Ectodermal cell (in vitro differentiated cells): ENCODE measurements at regions not wholly inside any gene's neighbourhood (a gene's known extent, or its start where the extent isn't known, plus 50 kb on each side); places are given as distances from the start of the nearest gene placed in this dataset.
"Not testable (repeated sequence)": the region's sequence is repeated elsewhere in the genome, so short reads cannot be mapped to it uniquely, and the experiment has no call there.

Experiments
- H3K27ac ChIP-seq: 2 replicates; pipeline ENCODE4 v1.7.0; 2013; ENCODE audit warnings: mild to moderate bottlenecking, low read depth, low read length; ENCODE audit not compliant: insufficient read depth, poor library complexity, severe bottlenecking
- H3K27me3 ChIP-seq: 2 replicates; pipeline ENCODE4 v1.7.0; 2013; ENCODE audit warnings: mild to moderate bottlenecking, low read length; ENCODE audit not compliant: insufficient read depth, control insufficient read depth, poor library complexity, severe bottlenecking
- H3K36me3 ChIP-seq: one replicate; pipeline ENCODE4 v1.7.0; 2013; ENCODE audit warnings: low read length; ENCODE audit not compliant: control insufficient read depth, insufficient read depth
- H3K4me1 ChIP-seq: one replicate; pipeline ENCODE4 v1.7.0; 2013; ENCODE audit warnings: low read length; ENCODE audit not compliant: control insufficient read depth, insufficient read depth
- H3K4me3 ChIP-seq: 2 replicates; pipeline ENCODE4 v1.7.0; 2013; ENCODE audit warnings: low read depth, low read length, control low read depth; ENCODE audit not compliant: insufficient read depth
- H3K9me3 ChIP-seq: 2 replicates; pipeline ENCODE4 v1.7.0; 2013; ENCODE audit warnings: mild to moderate bottlenecking, low read length, moderate library complexity; ENCODE audit not compliant: control insufficient read depth
- WGBS, 2 experiments: methylation state at CpG; one replicate each; pipeline ENCODE4 v1.1.7; 2013; ENCODE audit warnings: missing lambda C conversion rate in 2 of 2; 5-methylcytosine and 5-hydroxymethylcytosine counted together

DNA sequence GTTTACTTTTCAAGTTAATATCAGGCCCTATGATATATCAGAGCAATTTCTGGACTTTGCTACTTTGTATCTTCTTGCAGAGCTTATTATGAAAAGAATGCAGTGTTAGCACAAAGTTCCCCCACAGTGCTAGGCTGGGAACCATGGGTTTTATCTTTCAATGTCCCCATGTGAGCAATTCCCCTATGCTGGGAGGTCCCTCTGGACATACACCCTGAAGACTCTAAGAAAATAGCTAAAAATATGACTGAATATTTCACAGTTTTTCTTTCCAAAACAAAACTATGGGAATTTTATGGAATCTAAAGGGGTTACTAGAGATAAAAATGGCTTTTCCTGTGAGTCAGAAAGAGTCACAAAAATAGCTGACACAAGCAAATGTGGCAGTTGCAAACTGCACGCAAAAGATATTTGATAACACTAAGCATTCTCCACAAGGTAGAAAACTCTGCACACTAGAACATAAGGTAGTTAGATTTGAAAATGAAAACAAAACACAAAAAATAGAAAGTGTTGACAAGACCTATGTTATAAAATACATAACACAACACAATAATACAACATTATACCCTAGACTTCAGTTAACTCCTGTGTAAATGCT, 487.5 kb upstream of the GRIN3A start:
- no peaks in the 10 kb centered on the region for H3K4me1 ChIP-seq
- H3K36me3 ChIP-seq: no peaks in the 10 kb centered on the region
- 100% methylated on average over 1 of the region's 1 CpG; no CpG with 5 or more reads in 1 of the 2 experiments for WGBS, 2 experiments
- H3K4me3 ChIP-seq: no peak overlapping the region
- H3K9me3 ChIP-seq: no peaks in the 10 kb centered on the region
- no peaks in the 10 kb centered on the region for H3K27me3 ChIP-seq
- no peak overlapping the region for H3K27ac ChIP-seq

DNA sequence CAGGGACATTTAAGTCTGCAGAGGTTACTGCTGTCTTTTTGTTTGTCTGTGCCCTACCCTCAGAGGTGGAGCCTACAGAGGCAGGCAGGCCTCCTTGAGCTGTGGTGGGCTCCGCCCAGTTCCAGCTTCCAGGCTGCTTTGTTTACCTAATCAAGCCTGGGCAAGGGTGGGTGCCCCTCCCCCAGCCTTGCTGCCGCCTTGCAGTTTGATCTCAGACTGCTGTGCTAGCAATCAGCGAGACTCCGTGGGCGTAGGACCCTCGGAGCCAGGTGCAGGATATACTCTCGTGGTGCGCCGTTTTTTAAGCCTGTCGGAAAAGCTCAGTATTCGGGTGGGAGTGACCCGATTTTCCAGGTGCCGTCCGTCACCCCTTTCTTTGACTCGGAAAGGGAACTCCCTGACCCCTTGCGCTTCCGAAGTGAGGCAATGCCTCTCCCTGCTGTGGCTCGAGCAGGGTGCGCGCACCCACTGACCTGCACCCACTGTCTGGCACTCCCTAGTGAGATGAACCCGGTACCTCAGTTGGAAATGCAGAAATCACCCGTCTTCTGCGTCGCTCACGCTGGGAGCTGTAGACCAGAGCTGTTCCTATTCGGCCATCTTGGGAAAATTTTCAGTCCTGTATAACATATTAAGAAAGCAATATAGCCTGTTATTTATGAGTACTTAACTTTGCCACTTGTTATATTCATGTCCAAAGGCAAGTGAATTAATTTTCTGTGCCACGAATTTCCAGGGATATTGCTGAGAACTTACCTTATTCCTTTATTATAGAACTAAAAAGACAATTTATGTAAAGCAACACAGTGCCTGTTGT, 485.1 kb upstream of the GRIN3A start:
- H3K4me1 ChIP-seq: not testable (repeated sequence)
- WGBS, 2 experiments: 47 to 54% methylated on average over 25 to 27 of the region's 27 CpGs

DNA sequence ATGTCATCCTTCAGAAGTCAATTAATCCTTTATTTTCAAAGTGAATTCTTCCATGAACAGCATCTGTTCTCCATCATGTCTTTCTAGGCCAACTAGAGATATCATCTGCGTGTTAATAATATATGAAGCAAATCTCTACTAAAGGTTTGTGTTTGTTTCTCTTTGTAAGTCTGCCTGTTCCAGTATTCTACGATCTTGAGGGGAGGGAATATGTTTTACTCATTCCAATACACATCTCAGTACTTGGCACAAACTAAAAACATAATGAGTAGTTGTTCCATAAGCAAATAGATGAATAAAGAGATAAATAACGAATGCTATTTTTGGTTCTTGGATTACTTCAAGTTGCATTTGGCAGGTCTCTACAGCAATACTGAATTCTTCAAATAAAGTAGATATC, 470.7 kb upstream of the GRIN3A start:
- no peak overlapping the region for H3K27ac ChIP-seq
- peaks cover 8% of the 10 kb centered on the region for H3K9me3 ChIP-seq
- H3K36me3 ChIP-seq: no peaks in the 10 kb centered on the region
- H3K27me3 ChIP-seq: no peaks in the 10 kb centered on the region
- H3K4me3 ChIP-seq: no peak overlapping the region
- WGBS, 2 experiments: 63% methylated on average over 1 of the region's 3 CpGs; no CpG with 5 or more reads in 1 of the 2 experiments
- H3K4me1 ChIP-seq: no peaks in the 10 kb centered on the region

More for the DNA sequence above, 485.1 kb upstream of the GRIN3A start:
- not testable (repeated sequence) for H3K9me3 ChIP-seq, H3K27ac ChIP-seq, H3K36me3 ChIP-seq, H3K27me3 ChIP-seq
- peak overlapping the region; percentile 6 for H3K4me3 ChIP-seq

DNA sequence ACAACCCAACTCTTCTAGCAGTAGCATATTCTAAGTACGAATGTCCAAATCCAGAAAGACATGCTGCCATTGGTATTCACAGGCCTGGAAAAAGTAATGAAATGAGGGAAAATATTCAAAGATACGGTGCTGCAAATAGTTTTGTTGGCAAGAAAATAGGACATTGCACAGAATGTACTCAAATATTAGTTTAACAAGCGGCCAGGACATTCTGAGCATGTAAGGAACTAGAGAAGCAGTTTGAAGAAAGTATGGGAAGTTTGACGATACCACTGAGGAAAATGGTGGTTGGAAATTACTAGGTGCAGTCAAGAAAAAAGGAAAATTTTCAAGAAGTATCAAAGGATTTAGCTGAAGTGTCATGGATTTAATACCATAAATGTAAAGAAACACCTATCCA, 468.0 kb upstream of the GRIN3A start:
- Histone ChIP-seq H3K27ac (no peak overlapping the region), H3K9me3 (peaks cover 8% of the 10 kb centered on the region), H3K4me1 (no peaks in the 10 kb centered on the region), H3K27me3 (no peaks in the 10 kb centered on the region), H3K4me3 (no peak overlapping the region), H3K36me3 (no peaks in the 10 kb centered on the region)
- WGBS, 2 experiments: 82 to 90% methylated on average over 4 of the region's 4 CpGs

DNA sequence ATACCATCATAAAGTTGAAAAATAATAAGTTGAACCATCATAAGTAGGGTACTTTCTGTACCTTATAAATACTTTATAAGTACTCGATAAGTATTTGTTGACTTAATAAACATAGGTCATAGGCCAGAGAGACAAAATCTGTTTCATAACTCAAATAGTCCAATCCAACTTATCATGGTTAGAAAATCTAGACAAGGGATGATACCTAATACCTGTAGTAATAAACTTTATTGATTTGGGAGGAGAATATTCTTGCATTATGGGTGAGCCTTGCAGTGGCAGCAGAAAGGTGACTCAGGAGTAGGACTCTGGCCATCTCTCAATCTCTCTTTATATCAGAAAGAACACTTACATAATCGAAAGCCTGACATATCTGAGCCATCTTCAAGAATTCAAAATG, 466.8 kb upstream of the GRIN3A start:
- Histone ChIP-seq H3K9me3 (peaks cover 8% of the 10 kb centered on the region), H3K27me3 (no peaks in the 10 kb centered on the region), H3K27ac (no peak overlapping the region), H3K4me3 (no peak overlapping the region), H3K36me3 (no peaks in the 10 kb centered on the region), H3K4me1 (no peaks in the 10 kb centered on the region)
- no CpG with 5 or more reads among the region's 2 CpGs for WGBS, 2 experiments

DNA sequence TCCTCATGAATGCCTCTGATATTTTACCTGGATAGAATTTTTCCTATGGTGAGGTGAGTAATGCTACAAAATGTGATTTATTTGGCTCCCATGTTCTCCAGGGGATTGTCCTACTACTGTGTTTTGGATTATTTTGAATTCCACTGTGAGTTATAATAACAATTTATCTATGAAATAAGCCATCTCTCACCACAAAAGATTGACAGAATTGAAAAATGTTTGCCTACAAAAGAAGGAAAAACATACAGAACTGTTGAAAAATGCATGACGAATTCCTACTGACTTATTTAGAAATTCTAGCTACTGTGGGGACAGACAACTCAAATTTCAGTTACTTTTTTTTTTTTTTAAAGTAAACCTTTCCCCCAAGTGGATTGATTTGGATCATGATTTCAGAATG, 463.7 kb upstream of the GRIN3A start:
- H3K27ac ChIP-seq: no peak overlapping the region
- peaks cover 8% of the 10 kb centered on the region for H3K9me3 ChIP-seq
- H3K36me3 ChIP-seq: no peaks in the 10 kb centered on the region
- no peaks in the 10 kb centered on the region for H3K4me1 ChIP-seq
- no peaks in the 10 kb centered on the region for H3K27me3 ChIP-seq
- no peak overlapping the region for H3K4me3 ChIP-seq
- 50 to 80% methylated on average over 1 of the region's 1 CpG for WGBS, 2 experiments

DNA sequence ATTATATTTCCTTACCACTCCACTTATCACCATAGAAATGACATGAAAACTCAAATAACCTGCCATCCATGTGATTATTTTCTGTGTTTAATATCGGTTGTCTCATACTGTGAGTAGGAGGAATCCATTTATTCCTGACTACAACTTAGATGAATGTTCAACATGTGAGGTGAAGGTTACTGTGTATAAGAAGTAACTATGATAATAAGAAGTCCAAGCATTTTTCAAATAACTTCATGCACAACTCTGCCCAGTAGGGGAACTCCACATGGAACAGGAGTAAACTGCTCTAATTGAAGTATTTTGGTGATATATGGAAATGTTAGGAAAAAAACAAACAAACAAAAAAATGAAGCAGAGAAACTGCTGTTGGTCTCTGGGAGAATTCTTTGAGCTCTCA, 447.5 kb upstream of the GRIN3A start:
- Histone ChIP-seq H3K27me3 (no peaks in the 10 kb centered on the region), H3K36me3 (no peaks in the 10 kb centered on the region), H3K4me3 (no peak overlapping the region), H3K9me3 (no peaks in the 10 kb centered on the region), H3K4me1 (no peaks in the 10 kb centered on the region), H3K27ac (no peak overlapping the region)
- 71% methylated on average over 1 of the region's 1 CpG; no CpG with 5 or more reads in 1 of the 2 experiments for WGBS, 2 experiments

DNA sequence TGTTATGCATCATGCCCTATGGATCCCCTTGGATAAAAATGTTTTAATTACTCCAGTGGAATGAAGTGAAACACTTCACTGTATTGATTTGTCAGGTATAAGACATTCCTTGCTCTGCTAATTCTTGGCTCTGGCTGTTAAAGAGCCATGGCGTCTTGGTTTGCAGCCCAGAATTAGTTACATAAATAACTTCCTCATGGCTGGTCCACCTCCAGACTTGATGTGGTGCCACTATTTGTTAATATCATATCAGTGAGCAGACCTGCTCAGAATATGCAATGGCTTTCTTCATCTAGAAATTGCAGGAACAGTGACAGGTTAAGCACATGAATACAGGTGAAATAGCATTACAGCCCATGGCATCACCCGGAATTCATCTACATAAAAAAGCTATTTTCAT, 446.9 kb upstream of the GRIN3A start:
- no peaks in the 10 kb centered on the region for H3K27me3 ChIP-seq
- no peak overlapping the region for H3K27ac ChIP-seq
- H3K9me3 ChIP-seq: peaks cover 3% of the 10 kb centered on the region
- H3K4me3 ChIP-seq: no peak overlapping the region
- no peaks in the 10 kb centered on the region for H3K4me1 ChIP-seq
- 65 to 87% methylated on average over 2 of the region's 2 CpGs for WGBS, 2 experiments
- H3K36me3 ChIP-seq: no peaks in the 10 kb centered on the region

DNA sequence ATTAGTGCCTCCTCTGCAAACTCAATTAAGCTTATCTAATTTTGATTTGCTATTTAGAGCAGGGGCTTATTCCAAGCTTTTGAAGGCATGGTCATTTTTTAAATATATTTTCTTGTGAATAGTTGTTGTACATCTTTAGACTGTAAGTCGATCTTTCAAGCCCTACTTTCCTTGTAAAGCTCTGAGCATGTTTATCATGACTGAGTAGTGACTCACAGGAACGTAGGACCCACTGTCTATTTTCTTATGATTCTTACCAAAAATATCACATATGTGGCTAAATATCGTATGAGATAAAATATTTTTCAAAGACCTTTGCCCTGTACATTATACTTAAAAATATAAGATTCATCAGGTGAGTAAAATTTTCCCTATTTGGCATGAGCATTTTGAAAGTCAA, 440.4 kb upstream of the GRIN3A start:
- H3K36me3 ChIP-seq: no peaks in the 10 kb centered on the region
- no peaks in the 10 kb centered on the region for H3K27me3 ChIP-seq
- H3K27ac ChIP-seq: no peak overlapping the region
- no peaks in the 10 kb centered on the region for H3K4me1 ChIP-seq
- WGBS, 2 experiments: 50 to 90% methylated on average over 2 of the region's 3 CpGs
- H3K9me3 ChIP-seq: peaks cover 3% of the 10 kb centered on the region
- no peak overlapping the region for H3K4me3 ChIP-seq

DNA sequence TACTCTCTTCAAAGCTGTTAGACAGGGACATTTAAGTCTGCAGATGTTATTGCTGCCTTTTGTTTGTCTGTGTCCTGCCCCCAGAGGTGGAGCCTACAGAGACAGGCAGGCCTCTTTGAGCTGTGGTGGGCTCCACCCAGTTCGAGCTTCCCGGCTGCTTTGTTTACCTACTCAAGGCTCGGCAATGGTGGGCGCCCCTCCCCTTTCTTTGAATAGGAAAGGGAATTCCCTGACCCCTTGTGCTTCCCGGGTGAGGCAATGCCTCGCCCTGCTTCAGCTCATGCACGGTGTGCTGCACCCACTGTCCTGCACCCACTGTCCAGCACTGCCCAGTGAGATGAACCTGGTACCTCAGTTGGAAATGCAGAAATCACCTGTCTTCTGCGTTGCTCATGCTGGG, 435.8 kb upstream of the GRIN3A start:
- H3K9me3 ChIP-seq, H3K4me1 ChIP-seq, H3K4me3 ChIP-seq, H3K27ac ChIP-seq, H3K27me3 ChIP-seq, H3K36me3 ChIP-seq: not testable (repeated sequence)
- WGBS, 2 experiments: 85 to 90% methylated on average over 8 of the region's 8 CpGs
